ACHN (cell line): ENCODE measurements at regions not wholly inside any gene's neighbourhood (a gene's known extent, or its start where the extent isn't known, plus 50 kb on each side); places are given as distances from the start of the nearest gene placed in this dataset.
"Not testable (repeated sequence)": the region's sequence is repeated elsewhere in the genome, so short reads cannot be mapped to it uniquely, and the experiment has no call there.

ENCODE experiments used
- DNase-seq: peaks from one replicate; pipeline ENCODE4 v3.0.0-alpha.2; 2015
- in situ Hi-C: cut with HindIII; loops from 2 replicates; pipeline ENCODE4 v1.10.0; 2017; ENCODE audit warnings: low sequenced_read_pairs, low pct_ligation_motif_present, low pct_unique_long_range_greater_than_20kb

DNA sequence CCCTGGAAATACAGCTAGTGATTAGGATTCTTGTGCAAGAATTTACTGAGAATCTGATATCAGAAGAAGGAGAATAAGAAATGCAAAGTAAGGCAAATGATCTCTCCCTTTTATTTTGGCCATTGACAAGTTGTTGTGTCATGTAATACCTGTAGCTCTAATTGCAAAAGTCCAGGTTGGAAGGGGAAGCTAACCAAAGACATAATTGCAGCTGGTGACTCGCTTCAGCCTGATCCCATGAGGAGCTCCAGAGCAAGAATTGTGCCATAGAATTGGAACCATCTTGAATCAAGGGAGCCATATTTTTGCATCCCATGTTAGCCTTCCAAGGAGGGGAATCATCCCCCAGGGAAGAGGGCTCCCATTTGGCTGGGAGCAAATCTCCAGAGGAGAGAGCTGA is 149.6 kb upstream of the MOCS2 start:
- no peak for DNase-seq
- in situ Hi-C loops, result no loop called here

DNA sequence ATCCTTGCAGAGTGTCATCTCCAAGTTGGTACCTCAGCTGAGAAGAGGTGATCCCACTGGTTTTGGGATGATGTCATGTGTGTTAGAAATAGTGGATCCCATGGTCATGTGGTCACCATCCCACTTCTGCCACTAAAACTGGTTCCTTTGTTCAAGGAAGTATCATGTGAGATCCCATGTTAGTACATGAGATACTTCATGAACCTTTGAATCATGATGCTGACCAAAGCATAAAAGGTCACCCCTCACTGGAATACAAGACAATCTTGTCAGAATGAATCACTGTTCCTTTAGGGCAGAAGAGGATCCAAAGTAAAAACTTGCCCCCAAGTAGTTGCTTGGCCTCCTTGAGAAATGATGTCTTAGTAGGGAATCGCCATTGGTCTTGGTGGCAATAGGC is 150.9 kb upstream of the MOCS2 start:
- no peak for DNase-seq
- in situ Hi-C loops, result no loop called here

- DNase-seq, result no peak
- in situ Hi-C loops, result no loop called here
These were observed 151.7 kb upstream of the MOCS2 start for GRCh38 chr5:53261245-53261644.

- peak; percentile 24 for DNase-seq
- in situ Hi-C loops, result no loop called here
These were observed 152.9 kb upstream of the MOCS2 start for GRCh38 chr5:53262348-53262970.

DNA sequence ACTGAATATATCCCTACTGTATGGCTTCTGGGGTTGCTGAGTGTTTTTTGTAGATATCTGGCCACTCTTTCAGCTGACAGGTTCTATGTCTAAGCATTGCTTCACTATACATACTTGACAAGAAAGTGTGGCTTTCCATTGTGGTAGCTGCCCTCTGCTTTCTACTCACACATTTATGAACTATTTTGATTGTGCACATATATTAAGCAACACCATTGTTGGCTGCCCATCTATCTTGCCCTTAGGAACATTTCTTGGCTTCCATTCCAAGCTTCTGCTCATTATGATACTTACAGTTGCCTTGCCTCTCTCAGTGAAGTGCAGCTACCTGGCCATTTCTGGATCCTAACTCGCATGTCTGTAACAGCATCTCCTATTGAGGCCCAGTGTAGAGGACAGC is 153.6 kb upstream of the MOCS2 start:
- DNase-seq, result no peak
- in situ Hi-C loops, result no loop called here

DNA sequence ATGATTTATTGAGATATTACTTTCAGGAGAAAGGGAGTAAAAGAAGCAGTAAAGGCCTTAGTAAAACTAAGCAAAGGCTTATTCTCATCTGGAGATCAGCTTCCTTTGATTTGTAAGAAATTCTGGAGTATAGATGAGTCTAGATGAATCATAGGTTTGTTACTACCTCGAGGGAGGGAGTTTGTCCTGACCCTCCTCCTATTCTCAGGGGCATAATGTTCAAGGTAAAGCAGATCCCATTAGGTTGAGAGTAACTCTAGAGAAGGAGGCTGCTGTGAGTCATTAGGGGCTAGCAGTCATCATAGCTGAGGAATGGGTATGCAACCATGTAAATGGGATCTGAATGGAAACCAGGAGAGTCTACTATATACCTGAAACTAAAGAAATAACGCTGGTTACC is 155.5 kb upstream of the MOCS2 start:
- in situ Hi-C loops, result no loop called here
- DNase-seq, result no peak

DNA sequence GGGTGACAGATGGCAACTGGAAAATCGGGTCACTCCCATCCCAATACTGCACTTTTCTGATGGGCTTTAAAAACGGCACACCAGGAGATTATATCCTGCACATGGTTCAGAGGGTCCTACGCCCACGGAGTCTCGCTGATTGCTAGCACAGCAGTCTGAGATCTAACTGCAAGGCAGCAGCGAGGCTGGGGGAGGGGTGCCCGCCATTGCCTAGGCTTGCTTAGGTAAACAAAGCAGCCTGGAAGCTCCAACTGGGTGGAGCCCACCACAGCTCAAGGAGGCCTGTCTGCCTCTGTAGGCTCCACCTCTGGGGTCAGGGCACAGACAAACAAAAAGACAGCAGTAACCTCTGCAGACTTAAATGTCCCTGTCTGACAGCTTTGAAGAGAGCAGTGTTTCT is 158.7 kb upstream of the MOCS2 start:
- DNase-seq, in situ Hi-C loops: not testable (repeated sequence)

- in situ Hi-C loops, result no loop called here
- no peak for DNase-seq
These were observed 166.1 kb upstream of the MOCS2 start for GRCh38 chr5:53275666-53276065.

- DNase-seq, result no peak
- in situ Hi-C loops, result no loop called here
These were observed 167.3 kb upstream of the MOCS2 start for GRCh38 chr5:53276825-53277224.

- DNase-seq, result no peak
- in situ Hi-C loops, result no loop called here
These were observed 167.9 kb upstream of the MOCS2 start for GRCh38 chr5:53277491-53277890.

DNA sequence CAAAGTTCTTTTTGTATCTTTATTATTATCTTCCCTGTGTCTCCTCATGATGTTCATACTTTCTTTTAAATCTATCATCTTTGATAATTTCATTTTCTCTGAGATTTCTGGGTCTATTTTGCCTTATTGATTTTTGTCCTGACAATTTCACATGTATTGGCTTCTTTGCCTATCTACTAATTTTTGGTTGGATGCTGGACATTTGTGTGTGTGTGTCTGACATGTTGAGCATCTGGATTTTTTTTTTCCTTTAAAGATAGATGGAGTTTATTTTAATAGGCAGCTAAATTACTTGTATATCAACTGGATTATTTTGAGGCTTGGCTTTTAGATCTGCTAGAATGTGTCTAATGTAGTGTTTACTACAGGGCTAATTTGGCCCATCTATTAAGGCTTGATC is 178.0 kb upstream of the MOCS2 start:
- in situ Hi-C loops, result no loop called here
- DNase-seq, result no peak

DNA sequence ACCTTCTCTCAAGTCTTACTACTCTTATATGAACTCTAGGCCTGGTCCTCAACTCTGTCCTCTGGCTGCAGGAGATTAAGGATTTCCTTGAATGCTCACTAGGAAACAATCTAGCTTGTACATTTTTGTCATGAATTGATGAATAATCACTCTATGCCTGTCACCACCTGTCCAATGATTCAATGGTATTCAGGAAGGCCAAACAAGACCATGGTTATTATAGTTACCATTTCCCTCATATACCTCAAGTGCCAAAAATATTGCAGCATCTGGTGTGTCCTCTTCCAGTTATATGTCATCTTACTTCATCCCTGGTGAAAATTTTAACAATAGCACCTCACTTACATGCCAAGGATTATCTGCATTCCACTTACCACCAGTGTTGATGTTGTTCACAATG is 179.0 kb upstream of the MOCS2 start:
- in situ Hi-C loops, result no loop called here
- no peak for DNase-seq

DNA sequence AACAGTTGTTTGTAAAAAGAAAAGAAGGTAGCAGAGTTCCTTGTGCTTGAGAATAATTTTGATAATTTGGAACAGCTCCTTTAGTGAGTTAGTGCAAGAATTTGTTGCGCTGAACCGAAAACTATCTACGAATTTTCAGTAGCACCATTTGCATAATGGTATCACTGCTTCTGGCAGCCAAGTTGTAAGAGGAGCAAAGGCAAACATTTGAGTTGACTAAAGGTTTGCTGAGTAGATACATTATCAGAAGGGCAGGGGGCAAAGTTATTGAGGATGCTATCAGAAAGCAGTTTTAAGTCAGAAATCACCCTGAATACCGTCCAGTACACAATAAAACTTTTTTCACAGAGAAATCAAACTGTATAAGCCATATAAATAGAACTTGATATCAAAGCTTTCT is 181.5 kb upstream of the MOCS2 start:
- in situ Hi-C loops, result no loop called here
- DNase-seq, result no peak

GRCh38 chr5:53291528-53291927 is 182.0 kb upstream of the MOCS2 start:
- in situ Hi-C loops, result no loop called here

DNA sequence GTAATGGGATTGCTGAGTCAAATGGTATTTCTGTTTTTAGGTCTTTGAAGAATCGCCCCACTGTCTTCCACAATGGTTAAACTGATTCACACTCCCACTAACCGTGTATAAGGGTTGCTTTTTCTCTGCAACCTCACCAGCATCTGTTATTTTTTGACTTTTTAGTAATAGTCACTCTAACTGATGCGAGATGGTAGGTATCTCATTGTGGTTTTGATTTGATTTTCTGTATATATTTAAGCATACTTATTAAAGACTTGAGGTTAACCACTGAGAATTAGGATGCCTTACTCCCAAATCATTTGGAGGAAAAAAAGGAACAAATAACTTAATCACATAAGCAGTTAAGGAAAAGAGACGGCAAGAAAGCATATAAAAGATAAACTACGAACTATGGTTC is 181.6 kb upstream of the FST start:
- in situ Hi-C loops, result no loop called here
- no peak for DNase-seq

More at GRCh38 chr5:53291528-53291927, 182.0 kb upstream of the MOCS2 start:
- no peak for DNase-seq

GRCh38 chr5:53302529-53302928 is 177.9 kb upstream of the FST start:
- DNase-seq, result no peak
- in situ Hi-C loops, result no loop called here

DNA sequence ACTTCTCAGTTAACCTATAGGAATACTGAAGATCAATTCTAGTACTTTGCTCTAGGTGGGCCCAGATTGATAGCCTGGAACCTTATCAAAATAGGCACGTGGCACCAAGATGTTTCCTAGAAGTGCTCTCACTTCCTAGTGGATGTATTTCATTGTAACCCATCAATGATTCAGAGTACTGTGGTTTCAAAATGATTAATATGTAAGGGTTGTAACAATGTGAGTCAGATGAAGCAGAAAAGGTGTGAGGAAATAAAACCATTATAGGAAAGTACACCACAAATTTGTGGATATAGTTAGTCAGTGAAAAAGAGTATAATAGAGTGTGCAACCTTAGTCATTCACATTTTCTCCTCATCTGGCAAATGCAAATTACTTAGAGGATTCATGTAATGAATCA is 177.3 kb upstream of the FST start:
- in situ Hi-C loops, result no loop called here
- DNase-seq, result no peak

- in situ Hi-C loops, DNase-seq: not testable (repeated sequence)
These were observed 175.1 kb upstream of the FST start for GRCh38 chr5:53305316-53305715.

DNA sequence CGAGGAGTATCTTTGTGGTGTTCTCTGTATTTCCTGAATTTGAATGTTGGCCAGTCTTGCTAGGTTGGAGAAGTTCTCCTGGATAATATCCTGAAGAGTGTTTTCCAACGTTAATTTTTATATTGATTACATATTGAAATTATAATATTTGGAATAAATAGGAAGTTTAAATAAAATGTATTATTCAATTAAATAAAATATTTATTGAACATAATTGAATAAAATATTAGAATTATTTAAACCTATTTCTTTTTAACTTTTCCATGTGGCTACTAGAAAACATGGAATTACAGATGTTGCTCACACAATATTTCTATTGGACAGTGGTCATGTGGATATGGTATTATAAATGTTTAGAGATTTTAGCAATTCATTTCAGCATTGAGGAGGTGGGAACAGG is 170.8 kb upstream of the FST start:
- no peak for DNase-seq
- in situ Hi-C loops, result no loop called here

DNA sequence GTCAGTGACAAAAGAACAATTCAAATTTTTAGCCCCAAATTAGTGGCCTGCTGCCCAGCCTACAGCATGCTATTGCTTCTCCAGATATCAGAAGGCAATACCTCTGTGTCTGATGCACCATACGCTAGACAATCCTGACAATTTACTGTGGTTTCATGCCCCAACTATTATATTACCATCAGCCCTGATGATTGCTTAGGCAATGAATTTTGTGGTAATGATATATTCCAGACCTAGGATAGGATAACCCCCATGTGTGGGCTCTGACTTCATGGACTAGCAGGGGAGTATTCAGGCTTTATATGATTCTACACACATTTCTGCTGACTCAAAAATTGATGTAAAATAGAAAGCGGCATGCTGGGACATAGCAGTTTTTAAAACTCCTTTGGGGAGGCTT is 168.7 kb upstream of the FST start:
- no peak for DNase-seq
- in situ Hi-C loops, result no loop called here

- in situ Hi-C loops, result no loop called here
- no peak for DNase-seq
These were observed 167.3 kb upstream of the FST start for GRCh38 chr5:53313145-53313544.
